ENCODE measurements at regions not wholly inside any gene's neighbourhood (a gene's known extent, or its start where the extent isn't known, plus 50 kb on each side); places are given as distances from the start of the nearest gene placed in this dataset.

- TF ChIP-seq CTCF (IDR thresholded peaks at IDR 0.05) (no peak), ZFX (IDR thresholded peaks at IDR 0.05; ENCODE audit: borderline replicate concordance) (no peak)
Measured at GRCh38 chr5:118675247-118675646, 313.1 kb downstream of the DTWD2 start.

Measured in 22Rv1 (cell line).